ENCODE measurements at regions not wholly inside any gene's neighbourhood (a gene's known extent, or its start where the extent isn't known, plus 50 kb on each side); places are given as distances from the start of the nearest gene placed in this dataset.

DNA sequence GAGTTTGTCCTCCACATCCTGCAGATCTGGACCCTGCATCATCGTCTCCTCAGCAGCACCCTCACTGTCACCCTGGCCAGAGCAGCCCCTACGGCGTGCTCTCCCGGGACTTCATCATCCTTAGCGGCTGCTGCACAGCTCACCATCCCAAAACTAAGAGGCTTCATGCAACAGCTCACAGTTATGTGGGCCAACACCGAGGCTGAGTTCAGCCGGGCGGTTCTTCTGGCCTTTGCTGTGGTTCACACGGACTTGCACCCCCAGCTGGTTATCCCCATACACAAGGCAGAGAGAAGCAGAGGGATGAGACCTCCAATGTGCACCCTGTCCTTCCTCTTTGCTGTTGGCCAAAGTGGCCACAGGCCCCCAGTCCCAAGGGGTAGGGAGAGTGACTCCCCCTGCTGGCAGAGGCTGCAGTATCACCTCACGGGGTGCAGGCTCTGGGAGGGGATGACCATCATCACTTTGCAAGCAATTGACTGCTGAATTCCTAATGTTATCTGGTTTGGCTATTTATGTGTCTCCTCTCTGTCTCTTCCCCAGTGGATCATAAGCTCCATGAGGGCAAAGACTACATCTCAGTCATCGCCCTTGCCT, 276.8 kb downstream of the BRD1 start:
- TF ChIP-seq, protein P1, sequence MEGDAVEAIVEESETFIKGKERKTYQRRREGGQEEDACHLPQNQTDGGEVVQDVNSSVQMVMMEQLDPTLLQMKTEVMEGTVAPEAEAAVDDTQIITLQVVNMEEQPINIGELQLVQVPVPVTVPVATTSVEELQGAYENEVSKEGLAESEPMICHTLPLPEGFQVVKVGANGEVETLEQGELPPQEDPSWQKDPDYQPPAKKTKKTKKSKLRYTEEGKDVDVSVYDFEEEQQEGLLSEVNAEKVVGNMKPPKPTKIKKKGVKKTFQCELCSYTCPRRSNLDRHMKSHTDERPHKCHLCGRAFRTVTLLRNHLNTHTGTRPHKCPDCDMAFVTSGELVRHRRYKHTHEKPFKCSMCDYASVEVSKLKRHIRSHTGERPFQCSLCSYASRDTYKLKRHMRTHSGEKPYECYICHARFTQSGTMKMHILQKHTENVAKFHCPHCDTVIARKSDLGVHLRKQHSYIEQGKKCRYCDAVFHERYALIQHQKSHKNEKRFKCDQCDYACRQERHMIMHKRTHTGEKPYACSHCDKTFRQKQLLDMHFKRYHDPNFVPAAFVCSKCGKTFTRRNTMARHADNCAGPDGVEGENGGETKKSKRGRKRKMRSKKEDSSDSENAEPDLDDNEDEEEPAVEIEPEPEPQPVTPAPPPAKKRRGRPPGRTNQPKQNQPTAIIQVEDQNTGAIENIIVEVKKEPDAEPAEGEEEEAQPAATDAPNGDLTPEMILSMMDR (IDR thresholded peaks at IDR 0.05; ENCODE audit: borderline replicate concordance, insufficient read depth, low read depth, low read length) = no peak

DNA sequence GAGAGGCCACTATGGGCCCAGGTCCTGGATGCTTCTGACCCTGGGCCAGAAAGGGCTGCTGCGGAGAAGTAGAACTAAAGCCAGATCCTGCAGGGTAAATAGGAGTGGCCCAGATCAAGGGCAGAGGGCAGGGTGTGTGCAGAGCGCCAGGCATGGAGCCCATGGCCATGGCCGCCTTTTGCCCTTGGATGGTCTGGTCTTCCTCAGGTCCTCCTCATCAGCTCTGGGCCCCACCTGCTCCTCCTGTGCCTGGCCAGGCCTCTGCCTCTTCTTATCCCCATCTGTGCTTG, 277.6 kb downstream of the BRD1 start:
- H3K4me3 ChIP-seq (ENCODE audit: low read depth, low read length) = no peak overlapping the region
- TF ChIP-seq, protein P1 (IDR thresholded peaks at IDR 0.05; ENCODE audit: borderline replicate concordance, insufficient read depth, low read depth, low read length) = no peak

More for the DNA sequence above, 276.8 kb downstream of the BRD1 start:
- no peak overlapping the region for H3K4me3 ChIP-seq (ENCODE audit: low read depth, low read length)

DNA sequence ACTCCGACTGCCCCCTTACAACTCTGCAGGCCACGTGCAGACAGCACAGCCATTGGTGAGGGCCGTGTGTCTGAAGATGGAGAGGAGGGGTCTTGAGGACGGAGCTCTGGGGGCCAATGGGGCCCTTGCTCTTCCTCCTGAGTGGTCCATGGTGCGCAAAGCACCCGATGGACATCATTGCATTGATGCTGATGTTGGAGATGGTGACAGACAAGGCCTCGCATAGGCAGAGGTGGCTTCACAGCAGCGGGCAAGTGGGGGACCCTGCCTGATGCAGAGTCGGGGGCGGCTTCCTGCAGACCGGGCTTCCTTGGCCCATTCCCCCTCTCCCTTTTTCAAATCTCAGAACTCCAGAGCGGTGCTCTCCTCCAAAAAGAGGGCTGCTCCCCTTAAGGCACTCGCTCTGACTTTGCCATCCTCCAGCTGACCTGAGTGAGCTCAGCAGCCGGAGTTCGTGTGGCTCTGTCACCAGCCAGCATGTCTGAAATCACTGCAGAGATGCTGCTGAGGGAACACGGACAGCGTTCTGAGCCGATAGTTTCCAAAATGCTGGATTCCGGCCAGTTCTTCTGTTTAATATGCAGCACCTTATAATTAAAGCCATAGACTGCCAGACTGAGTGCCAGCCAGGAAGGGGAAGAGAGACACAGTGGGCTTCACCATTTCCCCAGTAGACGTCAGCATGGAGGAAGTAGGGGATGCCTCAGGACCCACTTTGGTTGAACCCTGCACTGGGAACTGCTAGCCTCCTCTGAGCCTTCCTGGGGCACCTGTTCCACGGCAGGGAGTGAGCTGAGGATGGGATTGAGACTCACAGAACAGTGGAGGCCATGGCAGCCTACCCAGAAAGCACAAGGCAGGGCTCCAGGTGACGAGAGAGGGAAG, 278.2 kb downstream of the BRD1 start:
- TF ChIP-seq, protein P1 (IDR thresholded peaks at IDR 0.05; ENCODE audit: borderline replicate concordance, insufficient read depth, low read depth, low read length) = no peak
- no peak overlapping the region for H3K4me3 ChIP-seq (ENCODE audit: low read depth, low read length)

- H3K4me3 ChIP-seq (ENCODE audit: low read depth, low read length) = no peak overlapping the region
- TF ChIP-seq, protein P1 (IDR thresholded peaks at IDR 0.05; ENCODE audit: borderline replicate concordance, insufficient read depth, low read depth, low read length) = no peak
Measured at GRCh38 chr22:49548356-49549202, 279.1 kb downstream of the BRD1 start.

GRCh38 chr22:49547751-49548239, 279.9 kb downstream of the BRD1 start:
- TF ChIP-seq, protein P1 (IDR thresholded peaks at IDR 0.05; ENCODE audit: borderline replicate concordance, insufficient read depth, low read depth, low read length) = no peak
- no peak overlapping the region for H3K4me3 ChIP-seq (ENCODE audit: low read depth, low read length)

DNA sequence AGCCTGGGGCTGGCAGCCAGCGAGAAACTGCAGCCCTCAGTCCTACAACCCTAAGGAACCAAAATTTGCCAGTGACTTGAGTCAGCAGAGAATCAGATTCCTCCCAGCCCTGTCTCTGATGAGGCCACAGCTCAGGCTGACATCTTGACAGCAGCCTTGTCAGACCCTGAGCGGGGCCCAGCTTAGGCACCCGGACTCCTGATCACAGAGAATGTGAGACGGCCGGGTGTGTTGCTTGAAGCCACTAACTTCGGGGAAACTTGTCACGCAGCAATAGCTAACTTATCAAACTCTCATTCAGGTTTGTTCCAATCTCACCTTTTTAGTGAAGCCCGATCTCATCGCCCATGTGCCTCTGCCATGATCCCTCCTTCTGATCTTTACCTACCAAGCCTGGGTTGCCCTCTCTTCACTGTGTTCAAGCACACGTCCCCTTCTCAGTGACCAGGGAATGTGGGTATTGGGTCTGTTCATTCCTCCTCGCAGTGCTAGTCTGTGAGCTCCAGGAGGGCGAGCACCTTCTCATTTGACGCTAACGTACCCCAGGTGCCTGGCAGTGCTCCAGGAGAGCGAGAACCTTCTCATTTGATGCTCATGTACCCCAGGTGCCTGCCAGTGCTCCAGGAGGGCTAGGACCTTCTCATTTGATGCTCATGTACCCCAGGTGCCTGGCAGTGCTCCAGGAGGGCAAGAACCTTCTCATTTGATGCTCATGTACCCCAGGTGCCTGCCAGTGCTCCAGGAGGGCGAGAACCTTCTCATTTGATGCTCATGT, 280.7 kb downstream of the BRD1 start:
- no peak overlapping the region for H3K4me3 ChIP-seq (ENCODE audit: low read depth, low read length)
- TF ChIP-seq, protein P1 (IDR thresholded peaks at IDR 0.05; ENCODE audit: borderline replicate concordance, insufficient read depth, low read depth, low read length) = no peak
